ENCODE measurements at regions not wholly inside any gene's neighbourhood (a gene's known extent, or its start where the extent isn't known, plus 50 kb on each side); places are given as distances from the start of the nearest gene placed in this dataset. TPM values are rescaled to one million over a fixed set of nuclear protein-coding genes. Genes with fewer than 3 reads are reported as not detected.

Small RNA genes lying in the stretch of these regions (small RNA-seq; reads per million reads assigned to genes)
- not detected for gene AC034244.1

Data from hematopoietic multipotent progenitor cell (in vitro differentiated cells).